COLO829 (cell line): ENCODE measurements at regions not wholly inside any gene's neighbourhood (a gene's known extent, or its start where the extent isn't known, plus 50 kb on each side); places are given as distances from the start of the nearest gene placed in this dataset.

ENCODE experiments used
- DNase-seq: peaks from one replicate; pipeline ENCODE4 v3.0.0; 2012; ENCODE audit warnings: low spot score

GRCh38 chr2:198405311-198405710 lies 600.9 kb downstream of the PLCL1 start:
- no peak for DNase-seq

- DNase-seq = no peak
Observed at GRCh38 chr2:198401644-198402043, 597.3 kb downstream of the PLCL1 start.

GRCh38 chr2:198400999-198401398 lies 596.6 kb downstream of the PLCL1 start:
- DNase-seq = no peak

GRCh38 chr2:198394208-198394607 lies 589.8 kb downstream of the PLCL1 start:
- DNase-seq = no peak

GRCh38 chr2:198390670-198391069 lies 586.3 kb downstream of the PLCL1 start:
- DNase-seq = no peak

- no peak for DNase-seq
Observed at GRCh38 chr2:198387677-198388076, 583.3 kb downstream of the PLCL1 start.

GRCh38 chr2:198385856-198386255 lies 581.5 kb downstream of the PLCL1 start:
- no peak for DNase-seq

GRCh38 chr2:198385326-198385725 lies 580.9 kb downstream of the PLCL1 start:
- DNase-seq = no peak

- DNase-seq = no peak
Observed at GRCh38 chr2:198383392-198383791, 579.0 kb downstream of the PLCL1 start.

- DNase-seq = no peak
Observed at GRCh38 chr2:198382811-198383210, 578.4 kb downstream of the PLCL1 start.

- DNase-seq = no peak
Observed at GRCh38 chr2:198376677-198377076, 572.3 kb downstream of the PLCL1 start.

GRCh38 chr2:198375083-198375410 lies 570.7 kb downstream of the PLCL1 start:
- DNase-seq = no peak

- DNase-seq = peak; percentile 48
Observed at GRCh38 chr2:198374375-198375082, 570.1 kb downstream of the PLCL1 start.

- no peak for DNase-seq
Observed at GRCh38 chr2:198371921-198372543, 567.6 kb downstream of the PLCL1 start.

GRCh38 chr2:198371329-198371728 lies 566.9 kb downstream of the PLCL1 start:
- DNase-seq = no peak

- no peak for DNase-seq
Observed at GRCh38 chr2:198368089-198368488, 563.7 kb downstream of the PLCL1 start.

- no peak for DNase-seq
Observed at GRCh38 chr2:198362740-198363139, 558.3 kb downstream of the PLCL1 start.

GRCh38 chr2:198359308-198359707 lies 554.9 kb downstream of the PLCL1 start:
- no peak for DNase-seq

- no peak for DNase-seq
Observed at GRCh38 chr2:198356157-198356556, 551.8 kb downstream of the PLCL1 start.

GRCh38 chr2:198351647-198352046 lies 547.3 kb downstream of the PLCL1 start:
- DNase-seq = peak; percentile 56

GRCh38 chr2:198347946-198348345 lies 543.6 kb downstream of the PLCL1 start:
- no peak for DNase-seq

GRCh38 chr2:198347349-198347748 lies 543.0 kb downstream of the PLCL1 start:
- no peak for DNase-seq

GRCh38 chr2:198343471-198343870 lies 539.1 kb downstream of the PLCL1 start:
- DNase-seq = no peak

GRCh38 chr2:198340846-198341245 lies 536.5 kb downstream of the PLCL1 start:
- no peak for DNase-seq
